HG03045 (cell line): ENCODE measurements at regions not wholly inside any gene's neighbourhood (a gene's known extent, or its start where the extent isn't known, plus 50 kb on each side); places are given as distances from the start of the nearest gene placed in this dataset.

Experiments used
- ATAC-seq: cut with Tn5 transposase; IDR thresholded peaks from one replicate; pipeline ENCODE4 v1.9.1; 2021; ENCODE audit warnings: mild to moderate bottlenecking, moderate library complexity; ENCODE audit not compliant: unreplicated experiment

- ATAC-seq, result no peak
These were observed 399.7 kb downstream of the MTX2 start for GRCh38 chr2:176668912-176669311.

GRCh38 chr2:176669398-176670174, 400.3 kb downstream of the MTX2 start:
- ATAC-seq, result no peak

- ATAC-seq, result no peak
These were observed 406.2 kb downstream of the MTX2 start for GRCh38 chr2:176675271-176675949.

- no peak for ATAC-seq
These were observed 408.6 kb downstream of the MTX2 start for GRCh38 chr2:176677746-176678265.

- no peak for ATAC-seq
These were observed 409.3 kb downstream of the MTX2 start for GRCh38 chr2:176678571-176678970.

GRCh38 chr2:176679061-176679669, 409.9 kb downstream of the MTX2 start:
- ATAC-seq, result no peak

GRCh38 chr2:176680916-176681516, 411.8 kb downstream of the MTX2 start:
- no peak for ATAC-seq

GRCh38 chr2:176681584-176682115, 412.4 kb downstream of the MTX2 start:
- ATAC-seq, result no peak

GRCh38 chr2:176682278-176682677, 413.0 kb downstream of the MTX2 start:
- no peak for ATAC-seq

GRCh38 chr2:176683618-176684111, 414.4 kb downstream of the MTX2 start:
- no peak for ATAC-seq

GRCh38 chr2:176685908-176686307, 416.7 kb downstream of the MTX2 start:
- no peak for ATAC-seq

GRCh38 chr2:176686328-176686727, 417.1 kb downstream of the MTX2 start:
- ATAC-seq, result no peak

GRCh38 chr2:176687342-176687741, 418.1 kb downstream of the MTX2 start:
- ATAC-seq, result no peak

- no peak for ATAC-seq
These were observed 418.7 kb downstream of the MTX2 start for GRCh38 chr2:176687944-176688343.

- ATAC-seq, result no peak
These were observed 420.5 kb downstream of the MTX2 start for GRCh38 chr2:176689711-176690110.

- ATAC-seq, result no peak
These were observed 422.2 kb downstream of the MTX2 start for GRCh38 chr2:176691471-176691870.

GRCh38 chr2:176692533-176692932, 423.3 kb downstream of the MTX2 start:
- ATAC-seq, result no peak

GRCh38 chr2:176699098-176699497, 429.9 kb downstream of the MTX2 start:
- ATAC-seq, result no peak

- no peak for ATAC-seq
These were observed 430.4 kb downstream of the MTX2 start for GRCh38 chr2:176699644-176700043.

GRCh38 chr2:176702131-176702530, 432.9 kb downstream of the MTX2 start:
- no peak for ATAC-seq

- no peak for ATAC-seq
These were observed 435.1 kb downstream of the MTX2 start for GRCh38 chr2:176704282-176704858.
